ENCODE measurements at regions not wholly inside any gene's neighbourhood (a gene's known extent, or its start where the extent isn't known, plus 50 kb on each side); places are given as distances from the start of the nearest gene placed in this dataset.
"Not testable (repeated sequence)": the region's sequence is repeated elsewhere in the genome, so short reads cannot be mapped to it uniquely, and the experiment has no call there.

DNA sequence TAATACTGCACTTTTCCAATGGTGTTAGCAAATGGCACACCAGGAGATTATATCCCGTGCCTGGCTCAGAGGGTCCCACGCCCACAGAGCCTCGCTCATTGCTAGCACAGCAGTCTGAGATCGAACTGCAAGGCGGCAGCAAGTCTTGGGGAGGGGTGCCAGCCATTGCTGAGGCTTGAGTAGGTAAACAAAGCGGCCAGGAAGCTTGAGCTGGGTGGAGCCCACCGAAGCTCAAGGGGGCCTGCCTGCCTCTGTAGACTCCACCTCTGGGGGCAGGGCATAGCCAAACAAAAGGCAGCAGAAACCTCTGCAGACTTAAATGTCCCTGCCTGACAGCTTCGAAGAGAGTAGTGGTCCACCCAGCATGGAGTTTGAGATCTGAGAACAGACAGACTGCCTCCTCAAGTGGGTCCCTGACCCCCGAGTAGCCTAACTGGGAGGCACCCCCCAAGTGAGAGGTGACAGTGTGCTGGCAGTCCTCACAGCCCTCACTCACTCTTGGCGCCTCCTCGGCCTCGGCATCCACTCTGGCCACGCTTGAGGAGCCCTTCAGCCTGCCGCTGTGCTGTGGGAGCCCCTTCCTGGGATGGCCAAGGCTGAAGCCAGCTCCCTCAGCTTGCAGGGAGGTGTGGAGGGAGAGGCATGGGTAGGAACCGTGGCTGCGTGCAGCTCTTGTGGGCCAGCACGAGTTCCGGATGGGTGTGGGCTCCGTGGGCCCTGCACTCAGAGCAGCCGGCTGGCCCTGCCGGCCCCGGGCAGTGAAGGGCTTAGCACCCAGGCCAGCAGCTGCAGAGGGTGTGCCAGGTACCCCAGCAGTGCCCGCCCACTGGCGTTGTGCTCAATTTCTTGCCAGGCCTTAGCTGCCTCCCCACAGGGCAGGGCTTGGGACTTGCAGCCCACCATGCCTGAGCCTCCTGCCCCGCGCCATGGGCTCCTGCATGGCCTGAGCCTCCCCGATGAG lies 188.0 kb downstream of the MMUT start:
- not testable (repeated sequence) for TF ChIP-seq CTCF (IDR thresholded peaks at IDR 0.05; ENCODE audit: insufficient read depth, low read length, poor library complexity, severe bottlenecking); EZH2phosphoT487 (conservative IDR thresholded peaks at IDR 0.05; ENCODE audit: low read length)
